Tibial nerve (tissue), 4 donors: ENCODE measurements at regions not wholly inside any gene's neighbourhood (a gene's known extent, or its start where the extent isn't known, plus 50 kb on each side); places are given as distances from the start of the nearest gene placed in this dataset.

ENCODE experiments used
- CTCF ChIP-seq, 5 experiments: fragments of 200-600 bp in 3 of 5; fragments of 450-650 bp in 2 of 5; sonication (generic) in 3 of 5; IDR thresholded peaks; one replicate each; pipeline ENCODE4 v1.5.1; 2016 to 2019; ENCODE audit warnings: antibody characterized with exemption in 5 of 5, mild to moderate bottlenecking in 3 of 5, moderate library complexity in 2 of 5
- EP300 ChIP-seq, 2 donors: sonication (generic); formaldehyde crosslinking; IDR thresholded peaks; one replicate each; pipeline ENCODE4 v1.6.1; 2017; ENCODE audit warnings: antibody characterized with exemption in 2 of 2, mild to moderate bottlenecking in 1 of 2
- POLR2A ChIP-seq, 2 donors: fragments of 450-650 bp; IDR thresholded peaks; one replicate each; pipeline ENCODE4 v1.6.1; 2017; ENCODE audit warnings: antibody characterized with exemption in 2 of 2, mild to moderate bottlenecking in 2 of 2, moderate library complexity in 2 of 2

- TF ChIP-seq CTCF (IDR thresholded peaks at IDR 0.05) (no peak), POLR2A (IDR thresholded peaks at IDR 0.05) (no peak), EP300 (IDR thresholded peaks at IDR 0.05) (no peak)
Observed at GRCh38 chr16:35744726-35745125, 2285.3 kb downstream of the TP53TG3F start.
